Heart right ventricle (tissue), 16 donors: ENCODE measurements at regions not wholly inside any gene's neighbourhood (a gene's known extent, or its start where the extent isn't known, plus 50 kb on each side); places are given as distances from the start of the nearest gene placed in this dataset.

Experiments used
- ATAC-seq, 8 donors: fragments of 200-7000 bp; cut with Tn5 transposase; one replicate each; pipeline ENCODE4 v1.9.1; 2020; ENCODE audit warnings: mild to moderate bottlenecking in 8 of 8, moderate library complexity in 8 of 8, moderate number of reproducible peaks in 1 of 8
- DNase-seq, 2 donors: peaks; one replicate each; pipeline ENCODE4 v3.0.0-alpha.2; 2020
- H3K27ac ChIP-seq, 10 donors: fragments of 200-600 bp; sonication (generic) in 2 of 10; one replicate each; pipeline versions ENCODE4 v1.5.0 to v1.8.0; 2020 to 2022; ENCODE audit warnings: mild to moderate bottlenecking in 3 of 10
- H3K27me3 ChIP-seq, 7 donors: fragments of 200-600 bp; one replicate each; pipeline ENCODE4 v1.8.0; 2021 to 2022; ENCODE audit warnings: mild to moderate bottlenecking in 2 of 7
- H3K36me3 ChIP-seq, 9 donors: fragments of 200-600 bp; sonication (generic) in 1 of 9; one replicate each; pipeline versions ENCODE4 v1.5.0 to v1.8.0; 2020 to 2022; ENCODE audit warnings: mild to moderate bottlenecking in 2 of 9
- H3K4me1 ChIP-seq, 9 donors: fragments of 200-600 bp; sonication (generic) in 1 of 9; one replicate each; pipeline versions ENCODE4 v1.5.0 to v1.8.0; 2020 to 2022; ENCODE audit warnings: mild to moderate bottlenecking in 4 of 9
- H3K4me3 ChIP-seq, 10 donors: fragments of 200-600 bp; sonication (generic) in 2 of 10; one replicate each; pipeline versions ENCODE4 v1.5.0 to v1.8.0; 2020 to 2022; ENCODE audit warnings: mild to moderate bottlenecking in 7 of 10, moderate library complexity in 2 of 10
- H3K9me3 ChIP-seq, 11 donors: fragments of 200-600 bp in 10 of 11; sonication (generic) in 2 of 11; one replicate each; pipeline versions ENCODE4 v1.5.0 to v1.8.0; 2013 to 2022; ENCODE audit warnings: mild to moderate bottlenecking in 2 of 11, control low read depth in 1 of 11, moderate library complexity in 1 of 11
- WGBS, 2 donors: extraction: QIAGEN DNeasy Blood & Tissue Kit; methylation state at CpG; one replicate each; pipeline ENCODE4 v1.1.7; 2013; ENCODE audit warnings: inconsistent platforms in 1 of 2; 5-methylcytosine and 5-hydroxymethylcytosine counted together
- intact Hi-C, 10 donors: fragments of 100-400 bp; cut with DNase I; formaldehyde crosslinking; loops; one replicate each; pipeline versions ENCODE4 v1.11.1 to v1.14.2; 2022
- TF ChIP-seq, protein P1 (sequence below), 9 donors: fragments of 200-600 bp; sonication (generic) in 2 of 9; IDR thresholded peaks; one replicate each; pipeline versions ENCODE4 v1.5.0 to v1.8.0; 2021 to 2022; ENCODE audit warnings: antibody characterized with exemption in 9 of 9, mild to moderate bottlenecking in 5 of 9, moderate library complexity in 1 of 9
- donor health status: Arrhythmogenic right ventricular cardiomyopathy.
- donor health status: ischemic (EF 13 %, LVEDD 7.1; RV severe dilation, severe dysfunction).
- donor health status: healthy with polysubstance abuse.
- donor health status: DM: no; HTN: yes; CAD: no.
- donor health status: DM: no; HTN: no; CAD: no.
- donor health status: ischemic (EF 25% LVEDD 6.9; RV normal size, moderate dysfunction).
- donor health status: ischemic (EF 25% LVEDD 5.7; RV mildly dilated, moderate dysfunction).
- donor health status: healthy.
- donor health status: DM: yes; HTN: yes; CAD: no.
- donor health status: Ischemic cardiomyopathy.
- donor health status: ischemic (EF 35%, LVEDD 5.7; RV mildly dilated, moderate dysfunction).
- donor health status: nonischemic (EF 11% LVEDD 7.7; RV severe dilation, severe dysfunction).
- donor health status: DM: yes; HTN: yes; CAD: no.
- donor health status: PGD.
- donor health status: ischemic (EF 29% LVEDD 5.4; RV normal size, mild dysfunction).
- donor health status: nonischemic (EF 23%, LVEDD 6.1; RV moderate dilation, normal function).

DNA sequence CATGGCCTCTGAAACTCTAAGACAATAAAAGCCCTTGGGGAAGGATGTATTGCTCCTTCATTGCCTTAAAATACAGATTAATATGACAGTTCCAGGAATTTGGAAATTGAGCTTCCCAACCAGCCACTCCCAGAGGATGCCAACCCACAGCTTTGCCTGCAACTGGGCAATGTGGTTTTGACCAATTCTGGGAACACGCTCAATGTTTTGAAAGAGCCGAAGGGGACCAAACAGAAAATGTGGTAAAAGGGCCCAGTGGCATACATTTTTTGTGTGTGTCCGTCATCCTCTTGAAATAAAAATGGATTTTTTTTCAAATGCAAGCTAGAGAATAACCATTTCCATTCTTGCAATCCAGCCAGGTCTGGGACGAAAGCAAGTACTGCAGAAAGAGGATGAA, 88.3 kb upstream of the PLEKHG7 start:
- Histone ChIP-seq H3K27ac (no peak overlapping the region), H3K36me3 (no peaks in the 10 kb centered on the region), H3K9me3 (no peaks in the 10 kb centered on the region), H3K4me3 (no peak overlapping the region), H3K4me1 (no peaks in the 10 kb centered on the region), H3K27me3 (no peaks in the 10 kb centered on the region)
- 90 to 94% methylated on average over 4 of the region's 4 CpGs for WGBS, 2 donors
- intact Hi-C loops: no loop called here
- DNase-seq (no peak), ATAC-seq (no peak)
- TF ChIP-seq, protein P1, sequence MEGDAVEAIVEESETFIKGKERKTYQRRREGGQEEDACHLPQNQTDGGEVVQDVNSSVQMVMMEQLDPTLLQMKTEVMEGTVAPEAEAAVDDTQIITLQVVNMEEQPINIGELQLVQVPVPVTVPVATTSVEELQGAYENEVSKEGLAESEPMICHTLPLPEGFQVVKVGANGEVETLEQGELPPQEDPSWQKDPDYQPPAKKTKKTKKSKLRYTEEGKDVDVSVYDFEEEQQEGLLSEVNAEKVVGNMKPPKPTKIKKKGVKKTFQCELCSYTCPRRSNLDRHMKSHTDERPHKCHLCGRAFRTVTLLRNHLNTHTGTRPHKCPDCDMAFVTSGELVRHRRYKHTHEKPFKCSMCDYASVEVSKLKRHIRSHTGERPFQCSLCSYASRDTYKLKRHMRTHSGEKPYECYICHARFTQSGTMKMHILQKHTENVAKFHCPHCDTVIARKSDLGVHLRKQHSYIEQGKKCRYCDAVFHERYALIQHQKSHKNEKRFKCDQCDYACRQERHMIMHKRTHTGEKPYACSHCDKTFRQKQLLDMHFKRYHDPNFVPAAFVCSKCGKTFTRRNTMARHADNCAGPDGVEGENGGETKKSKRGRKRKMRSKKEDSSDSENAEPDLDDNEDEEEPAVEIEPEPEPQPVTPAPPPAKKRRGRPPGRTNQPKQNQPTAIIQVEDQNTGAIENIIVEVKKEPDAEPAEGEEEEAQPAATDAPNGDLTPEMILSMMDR (IDR thresholded peaks at IDR 0.05): no peak

GRCh38 chr12:92614001-92614400, 88.8 kb upstream of the PLEKHG7 start:
- Histone ChIP-seq H3K27me3 (no peaks in the 10 kb centered on the region), H3K27ac (no peak overlapping the region), H3K4me3 (no peak overlapping the region), H3K4me1 (no peaks in the 10 kb centered on the region), H3K9me3 (no peaks in the 10 kb centered on the region), H3K36me3 (no peaks in the 10 kb centered on the region)
- TF ChIP-seq, protein P1 (IDR thresholded peaks at IDR 0.05): no peak
- 94 to 97% methylated on average over 2 of the region's 2 CpGs for WGBS, 2 donors
- intact Hi-C loops: no loop called here
- no peak for DNase-seq
- no peak for ATAC-seq

GRCh38 chr12:92612611-92613010, 90.2 kb upstream of the PLEKHG7 start:
- no peak for ATAC-seq
- 91 to 96% methylated on average over 2 of the region's 2 CpGs for WGBS, 2 donors
- H3K4me1 ChIP-seq: peaks cover 0 to 12% (median 0%) of the 10 kb centered on the region in 9 donors
- H3K4me3 ChIP-seq: no peak overlapping the region
- H3K27me3 ChIP-seq: no peaks in the 10 kb centered on the region
- no peak for DNase-seq
- intact Hi-C loops: no loop called here
- H3K36me3 ChIP-seq: no peaks in the 10 kb centered on the region
- no peaks in the 10 kb centered on the region for H3K9me3 ChIP-seq
- TF ChIP-seq, protein P1 (IDR thresholded peaks at IDR 0.05): no peak
- H3K27ac ChIP-seq: no peak overlapping the region

GRCh38 chr12:92608151-92609091, 94.4 kb upstream of the PLEKHG7 start:
- TF ChIP-seq, protein P1 (IDR thresholded peaks at IDR 0.05): peak; percentile 8 to 70 (median 52)
- Histone ChIP-seq H3K9me3 (no peaks in the 10 kb centered on the region), H3K27me3 (no peaks in the 10 kb centered on the region), H3K4me1 (peaks cover 0 to 31% (median 0%) of the 10 kb centered on the region in 9 donors), H3K36me3 (no peaks in the 10 kb centered on the region), H3K4me3 (no peak overlapping the region), H3K27ac (no peak overlapping the region)
- intact Hi-C loops: loop anchor here in 2 of 10 donors (1.0 to 10.0 kb wide), 3 partner anchors 1224 to 1246 kb away; no protein-coding TSS in a partner anchor
- WGBS, 2 donors: 24 to 34% methylated on average over 8 of the region's 8 CpGs
- DNase-seq: peak in 1 of 2 donors; percentile 13
- peak in 4 of 8 donors; percentile 12 to 56 (median 44) for ATAC-seq
